SU-DHL-6 (cell line): ENCODE measurements at regions not wholly inside any gene's neighbourhood (a gene's known extent, or its start where the extent isn't known, plus 50 kb on each side); places are given as distances from the start of the nearest gene placed in this dataset.

Source experiments
- H2AFZ ChIP-seq: fragments of 200-600 bp; sonication (generic); 2 replicates; pipeline ENCODE4 v1.6.1; 2014; ENCODE audit warnings: low read depth, mild to moderate bottlenecking, moderate library complexity, mixed read lengths, antibody characterized with exemption, low read length; ENCODE audit not compliant: severe bottlenecking
- H3F3A ChIP-seq: fragments of 200-600 bp; shearing (Covaris generic); 2 replicates; pipeline ENCODE4 v1.6.0; 2016; ENCODE audit warnings: antibody characterized with exemption, mild to moderate bottlenecking; ENCODE audit not compliant: insufficient read depth
- H3K27ac ChIP-seq: fragments of 200-600 bp; sonication (generic); 2 replicates; pipeline ENCODE4 v1.5.1; 2016; ENCODE audit warnings: low read depth, mild to moderate bottlenecking, low read length, moderate library complexity, mixed read lengths
- H3K27me3 ChIP-seq: fragments of 200-600 bp; sonication (generic), shearing (Covaris generic); 2 replicates; pipeline ENCODE4 v1.6.0; 2014; ENCODE audit warnings: mild to moderate bottlenecking, low read length
- H3K36me3 ChIP-seq: fragments of 200-600 bp; sonication (generic); 2 replicates; pipeline ENCODE4 v1.6.1; 2014; ENCODE audit warnings: mild to moderate bottlenecking, low read length, mixed read lengths
- H3K4me2 ChIP-seq: fragments of 300-600, 200-600 bp; shearing (Covaris generic), sonication (generic); 2 replicates; pipeline ENCODE4 v1.6.0; 2014; ENCODE audit warnings: low read length, low read depth, mild to moderate bottlenecking; ENCODE audit not compliant: poor library complexity, severe bottlenecking
- H3K4me3 ChIP-seq: fragments of 200-600 bp; sonication (generic); 2 replicates; pipeline ENCODE4 v1.5.1; 2014; ENCODE audit warnings: antibody characterized with exemption, low read length, mild to moderate bottlenecking, mixed read lengths; ENCODE audit not compliant: insufficient read depth, poor library complexity, severe bottlenecking
- H3K79me2 ChIP-seq: fragments of 200-600 bp; sonication (generic); 2 replicates; pipeline ENCODE4 v1.6.1; 2014; ENCODE audit warnings: mild to moderate bottlenecking, low read length, moderate library complexity; ENCODE audit not compliant: insufficient read depth
- H3K9ac ChIP-seq: fragments of 200-600 bp; sonication (generic); 2 replicates; pipeline ENCODE4 v1.7.0; 2014; ENCODE audit warnings: mild to moderate bottlenecking, low read length
- H3K9me2 ChIP-seq: fragments of 200-600 bp; sonication (generic); replicated peaks from 2 replicates; pipeline ENCODE4 v1.6.1; 2014; ENCODE audit warnings: low read length; ENCODE audit not compliant: insufficient read depth
- H3K9me3 ChIP-seq: fragments of 200-600 bp; sonication (generic); 2 replicates; pipeline ENCODE4 v1.6.1; 2014; ENCODE audit warnings: low read length, mixed read lengths; ENCODE audit not compliant: insufficient read depth
- H4K20me1 ChIP-seq: fragments of 200-600 bp; sonication (generic); 2 replicates; pipeline ENCODE4 v1.6.1; 2014; ENCODE audit warnings: low read depth, mild to moderate bottlenecking, antibody characterized with exemption, low read length, moderate library complexity, mixed read lengths
- EZH2phosphoT487 ChIP-seq: fragments of 200-600 bp; sonication (generic), shearing (Covaris generic); conservative IDR thresholded peaks from 2 replicates; pipeline ENCODE4 v1.6.1; 2018; ENCODE audit warnings: mild to moderate bottlenecking, antibody characterized with exemption, low read length, moderate library complexity, mixed read lengths
- TF ChIP-seq, protein P1 (sequence below): fragments of 200-600 bp; sonication (generic); IDR thresholded peaks from one replicate; pipeline ENCODE4 v1.5.1; 2017; ENCODE audit warnings: antibody characterized with exemption, mild to moderate bottlenecking, low read length, moderate library complexity; ENCODE audit not compliant: insufficient read depth, poor library complexity, severe bottlenecking

DNA sequence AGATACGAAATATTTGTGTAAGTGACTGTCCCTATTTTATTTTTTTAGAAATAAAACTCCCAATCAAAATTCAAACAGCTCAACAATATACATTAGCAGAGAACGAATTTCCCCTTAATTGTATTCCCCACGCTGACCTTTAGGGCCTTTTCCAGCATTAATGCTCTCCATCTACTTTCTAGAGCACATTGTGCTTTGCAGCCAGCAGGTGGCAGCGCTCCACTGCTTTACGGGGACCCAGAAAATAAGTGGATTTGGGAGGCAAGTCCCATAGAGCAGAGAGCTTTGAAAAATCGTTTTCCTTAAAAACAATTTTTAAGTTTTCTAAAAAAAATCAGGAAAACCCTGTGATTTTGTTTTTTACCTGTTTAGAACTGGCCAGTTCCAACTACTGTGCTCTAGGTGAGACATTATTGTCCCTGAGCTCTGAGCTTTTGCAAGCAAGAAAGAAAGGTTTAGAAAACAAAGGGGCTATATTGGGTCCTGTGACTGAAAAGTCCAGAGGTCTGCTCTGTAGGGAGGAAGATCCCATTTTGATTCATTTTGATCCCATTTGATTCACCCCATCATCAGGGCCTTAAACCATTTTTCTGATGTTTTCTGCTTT is 144.4 kb upstream of the ZNF644 start:
- Histone ChIP-seq H3K4me2 (no peak overlapping the region), H2AFZ (no peak overlapping the region), H3K4me3 (no peak overlapping the region), H3K9me3 (no peaks in the 10 kb centered on the region), H3K9ac (no peak overlapping the region), H3K27ac (no peak overlapping the region), H3K9me2 (no peaks in the 10 kb centered on the region), H4K20me1 (no peaks in the 10 kb centered on the region), H3K27me3 (no peaks in the 10 kb centered on the region), H3F3A (no peaks in the 10 kb centered on the region), H3K79me2 (no peaks in the 10 kb centered on the region), H3K36me3 (no peaks in the 10 kb centered on the region)
- TF ChIP-seq, protein P1, sequence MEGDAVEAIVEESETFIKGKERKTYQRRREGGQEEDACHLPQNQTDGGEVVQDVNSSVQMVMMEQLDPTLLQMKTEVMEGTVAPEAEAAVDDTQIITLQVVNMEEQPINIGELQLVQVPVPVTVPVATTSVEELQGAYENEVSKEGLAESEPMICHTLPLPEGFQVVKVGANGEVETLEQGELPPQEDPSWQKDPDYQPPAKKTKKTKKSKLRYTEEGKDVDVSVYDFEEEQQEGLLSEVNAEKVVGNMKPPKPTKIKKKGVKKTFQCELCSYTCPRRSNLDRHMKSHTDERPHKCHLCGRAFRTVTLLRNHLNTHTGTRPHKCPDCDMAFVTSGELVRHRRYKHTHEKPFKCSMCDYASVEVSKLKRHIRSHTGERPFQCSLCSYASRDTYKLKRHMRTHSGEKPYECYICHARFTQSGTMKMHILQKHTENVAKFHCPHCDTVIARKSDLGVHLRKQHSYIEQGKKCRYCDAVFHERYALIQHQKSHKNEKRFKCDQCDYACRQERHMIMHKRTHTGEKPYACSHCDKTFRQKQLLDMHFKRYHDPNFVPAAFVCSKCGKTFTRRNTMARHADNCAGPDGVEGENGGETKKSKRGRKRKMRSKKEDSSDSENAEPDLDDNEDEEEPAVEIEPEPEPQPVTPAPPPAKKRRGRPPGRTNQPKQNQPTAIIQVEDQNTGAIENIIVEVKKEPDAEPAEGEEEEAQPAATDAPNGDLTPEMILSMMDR, result peak; percentile 86
- TF ChIP-seq EZH2phosphoT487, result no peak

DNA sequence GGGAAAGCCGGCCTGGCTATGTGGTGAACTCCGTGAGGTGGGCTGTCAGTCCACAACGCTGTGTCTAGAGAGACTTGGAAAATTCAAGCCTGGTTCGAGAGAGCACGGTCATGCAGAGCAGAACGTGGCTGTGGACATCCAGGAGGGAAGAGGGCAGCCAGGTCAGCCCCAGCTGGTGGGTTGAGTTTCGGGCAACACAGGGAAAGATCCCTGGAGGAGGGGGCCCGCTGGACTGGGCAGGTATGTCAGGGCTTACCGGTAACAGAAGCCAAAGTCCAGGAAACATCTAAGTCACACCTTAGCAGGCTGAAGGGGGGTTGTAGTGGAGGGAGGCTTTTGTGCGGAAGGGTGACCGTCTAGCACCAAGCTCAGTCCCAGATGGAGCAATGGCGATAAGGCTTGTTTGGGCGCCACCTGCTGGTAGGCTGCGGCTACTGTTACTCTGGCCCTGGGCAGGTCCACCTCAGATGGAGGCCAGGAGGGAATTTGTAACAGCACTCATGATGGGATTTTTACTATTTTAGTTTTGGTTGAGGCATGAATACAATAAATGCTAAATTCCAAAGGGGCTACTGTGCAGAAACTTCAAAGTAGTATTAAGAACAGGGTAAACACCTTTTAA is 143.3 kb upstream of the ZNF644 start:
- Histone ChIP-seq H3K4me3 (no peak overlapping the region), H3F3A (no peaks in the 10 kb centered on the region), H3K4me2 (no peak overlapping the region), H3K27me3 (no peaks in the 10 kb centered on the region), H3K79me2 (no peaks in the 10 kb centered on the region), H3K36me3 (no peaks in the 10 kb centered on the region), H4K20me1 (no peaks in the 10 kb centered on the region), H3K9ac (no peak overlapping the region), H2AFZ (no peak overlapping the region), H3K9me2 (no peaks in the 10 kb centered on the region), H3K27ac (no peak overlapping the region), H3K9me3 (no peaks in the 10 kb centered on the region)
- no peak for TF ChIP-seq EZH2phosphoT487
- TF ChIP-seq, protein P1, result peak; percentile 94

DNA sequence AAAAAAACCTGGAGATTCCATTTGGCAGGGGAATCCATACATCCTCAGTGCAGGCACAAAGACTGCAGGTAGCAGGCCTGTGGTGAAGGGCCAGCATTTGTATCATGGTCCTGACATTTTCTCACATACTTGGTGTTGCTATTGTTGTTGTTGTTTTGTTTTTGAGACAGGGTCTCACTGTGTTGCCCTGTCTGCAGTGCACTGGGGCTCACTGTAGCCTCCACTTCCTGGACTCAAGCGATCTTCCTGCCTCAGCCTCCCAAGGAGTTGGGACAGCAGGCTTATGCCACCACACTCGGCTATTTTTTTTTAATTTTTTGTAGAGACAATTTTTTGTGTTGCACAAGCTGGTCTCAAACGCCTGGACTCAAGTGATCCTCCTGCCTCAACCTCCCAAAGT is 140.8 kb upstream of the ZNF644 start:
- Histone ChIP-seq H3K27ac (no peak overlapping the region), H3K9me2 (no peaks in the 10 kb centered on the region), H3K27me3 (no peaks in the 10 kb centered on the region), H3K9me3 (no peaks in the 10 kb centered on the region), H3K4me3 (no peak overlapping the region), H2AFZ (no peak overlapping the region), H3K4me2 (no peak overlapping the region), H3K9ac (no peak overlapping the region), H3K79me2 (no peaks in the 10 kb centered on the region), H4K20me1 (no peaks in the 10 kb centered on the region), H3K36me3 (no peaks in the 10 kb centered on the region), H3F3A (no peaks in the 10 kb centered on the region)
- TF ChIP-seq, protein P1, result no peak
- no peak for TF ChIP-seq EZH2phosphoT487
